BLaER1 (cell line): ENCODE measurements at regions not wholly inside any gene's neighbourhood (a gene's known extent, or its start where the extent isn't known, plus 50 kb on each side); places are given as distances from the start of the nearest gene placed in this dataset.

ENCODE experiments used
- H3K27ac ChIP-seq: shearing (Covaris generic); formaldehyde crosslinking; 2 replicates; pipeline ENCODE4 v1.8.1; 2022
- H3K27me3 ChIP-seq: shearing (Covaris generic); formaldehyde crosslinking; 2 replicates; pipeline ENCODE4 v1.8.1; 2022
- H3K36me3 ChIP-seq: shearing (Covaris generic); formaldehyde crosslinking; 2 replicates; pipeline ENCODE4 v1.8.1; 2022
- H3K4me1 ChIP-seq: shearing (Covaris generic); formaldehyde crosslinking; 2 replicates; pipeline ENCODE4 v1.8.1; 2022
- H3K4me2 ChIP-seq: shearing (Covaris generic); formaldehyde crosslinking; 2 replicates; pipeline ENCODE4 v1.8.1; 2022
- H3K4me3 ChIP-seq: shearing (Covaris generic); formaldehyde crosslinking; 2 replicates; pipeline ENCODE4 v1.8.1; 2022
- H3K9ac ChIP-seq: shearing (Covaris generic); formaldehyde crosslinking; 2 replicates; pipeline ENCODE4 v1.8.1; 2022
- H3K9me3 ChIP-seq: shearing (Covaris generic); formaldehyde crosslinking; 2 replicates; pipeline ENCODE4 v1.8.1; 2022
- H4K20me1 ChIP-seq: shearing (Covaris generic); formaldehyde crosslinking; 2 replicates; pipeline ENCODE4 v1.8.1; 2022
- Cebpa-rat ChIP-seq: shearing (Covaris generic); IDR thresholded peaks from 2 replicates; pipeline ENCODE4 v1.8.1; 2022

- H3K27me3 ChIP-seq: no peaks in the 10 kb centered on the region
- peak overlapping the region; percentile 72 for H3K4me2 ChIP-seq
- H3K27ac ChIP-seq: no peak overlapping the region
- peaks cover 8% of the 10 kb centered on the region for H3K9me3 ChIP-seq
- TF ChIP-seq Cebpa-rat: no peak
- no peaks in the 10 kb centered on the region for H3K36me3 ChIP-seq
- H4K20me1 ChIP-seq: no peaks in the 10 kb centered on the region
- peaks cover 29% of the 10 kb centered on the region for H3K4me1 ChIP-seq
- no peak overlapping the region for H3K9ac ChIP-seq
- no peak overlapping the region for H3K4me3 ChIP-seq
Observed at GRCh38 chr1:58038574-58038973, 508.0 kb downstream of the OMA1 start.

DNA sequence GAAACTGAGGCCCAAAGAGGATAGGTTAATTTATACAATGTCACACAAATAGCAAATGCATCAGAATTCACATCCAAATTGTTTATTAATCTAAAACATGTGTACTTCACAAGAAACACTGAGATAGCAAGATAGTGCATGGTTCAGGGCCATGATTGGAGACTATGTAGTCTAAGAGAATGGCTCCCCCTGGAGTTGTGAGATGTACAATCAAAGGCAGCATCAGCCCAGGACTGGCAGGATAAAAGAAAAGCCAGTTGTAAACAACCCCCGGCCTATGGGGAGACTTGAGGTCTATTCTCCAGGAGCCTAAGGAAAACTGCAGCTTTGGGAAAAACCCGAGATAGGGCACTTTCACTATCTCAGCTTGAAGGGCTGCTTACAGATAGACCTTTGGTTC lies 511.0 kb downstream of the OMA1 start:
- H3K9ac ChIP-seq: no peak overlapping the region
- H3K4me3 ChIP-seq: no peak overlapping the region
- H3K9me3 ChIP-seq: peaks cover 8% of the 10 kb centered on the region
- no peaks in the 10 kb centered on the region for H3K36me3 ChIP-seq
- no peak overlapping the region for H3K27ac ChIP-seq
- H3K4me1 ChIP-seq: peaks cover 21% of the 10 kb centered on the region
- TF ChIP-seq Cebpa-rat: no peak
- H3K27me3 ChIP-seq: no peaks in the 10 kb centered on the region
- no peaks in the 10 kb centered on the region for H4K20me1 ChIP-seq
- H3K4me2 ChIP-seq: no peak overlapping the region

DNA sequence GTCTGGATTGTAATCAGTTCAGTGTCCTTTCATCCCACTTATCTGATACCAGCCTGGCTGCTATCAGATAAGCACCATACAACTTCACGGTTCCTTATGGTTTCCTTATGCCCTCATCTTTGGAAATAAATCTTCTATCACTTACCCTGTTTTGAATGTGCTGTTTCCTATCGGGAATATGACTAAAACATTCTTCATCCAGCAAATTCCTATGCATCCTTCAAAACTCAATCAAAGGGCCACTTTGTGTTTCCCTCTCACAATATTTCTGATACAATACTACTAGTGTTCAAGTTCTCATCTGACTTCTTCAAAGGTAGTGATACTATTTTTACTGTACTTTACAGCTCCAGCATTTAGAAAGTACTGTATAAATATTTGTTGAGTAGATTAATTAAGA lies 513.2 kb downstream of the OMA1 start:
- H3K9ac ChIP-seq: no peak overlapping the region
- no peak overlapping the region for H3K27ac ChIP-seq
- no peaks in the 10 kb centered on the region for H3K27me3 ChIP-seq
- H3K4me3 ChIP-seq: no peak overlapping the region
- H3K4me1 ChIP-seq: peaks cover 8% of the 10 kb centered on the region
- H3K9me3 ChIP-seq: peaks cover 8% of the 10 kb centered on the region
- no peaks in the 10 kb centered on the region for H3K36me3 ChIP-seq
- TF ChIP-seq Cebpa-rat: no peak
- no peaks in the 10 kb centered on the region for H4K20me1 ChIP-seq
- no peak overlapping the region for H3K4me2 ChIP-seq

- H3K27ac ChIP-seq: no peak overlapping the region
- no peaks in the 10 kb centered on the region for H4K20me1 ChIP-seq
- H3K9me3 ChIP-seq: peaks cover 8% of the 10 kb centered on the region
- H3K4me3 ChIP-seq: no peak overlapping the region
- H3K27me3 ChIP-seq: no peaks in the 10 kb centered on the region
- no peaks in the 10 kb centered on the region for H3K36me3 ChIP-seq
- peaks cover 1% of the 10 kb centered on the region for H3K4me1 ChIP-seq
- H3K9ac ChIP-seq: no peak overlapping the region
- H3K4me2 ChIP-seq: no peak overlapping the region
- no peak for TF ChIP-seq Cebpa-rat
Observed at GRCh38 chr1:58032611-58033073, 513.9 kb downstream of the OMA1 start.

DNA sequence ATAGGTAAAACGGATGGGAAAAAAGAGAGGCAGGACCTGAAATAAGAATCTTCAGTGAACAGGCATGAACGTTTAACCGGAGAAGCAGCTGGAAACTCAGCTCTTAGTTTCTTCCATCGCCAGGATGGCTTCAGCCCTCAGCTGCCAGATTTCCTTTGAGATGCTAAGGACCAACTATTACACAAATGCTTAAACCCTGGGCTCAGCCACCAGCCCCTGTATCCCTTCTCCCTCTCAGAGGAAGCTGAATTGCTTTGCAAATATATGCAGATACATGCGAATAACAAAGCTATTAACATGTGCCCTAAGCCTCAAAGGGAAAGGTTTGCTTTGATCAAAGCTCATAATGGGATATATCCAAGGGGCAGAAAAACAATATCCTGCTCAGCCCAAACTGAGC lies 515.1 kb downstream of the OMA1 start:
- no peak overlapping the region for H3K9ac ChIP-seq
- TF ChIP-seq Cebpa-rat: no peak
- H3K27ac ChIP-seq: no peak overlapping the region
- peaks cover 8% of the 10 kb centered on the region for H3K9me3 ChIP-seq
- no peaks in the 10 kb centered on the region for H4K20me1 ChIP-seq
- H3K4me3 ChIP-seq: no peak overlapping the region
- no peaks in the 10 kb centered on the region for H3K27me3 ChIP-seq
- no peaks in the 10 kb centered on the region for H3K4me1 ChIP-seq
- no peak overlapping the region for H3K4me2 ChIP-seq
- H3K36me3 ChIP-seq: no peaks in the 10 kb centered on the region

DNA sequence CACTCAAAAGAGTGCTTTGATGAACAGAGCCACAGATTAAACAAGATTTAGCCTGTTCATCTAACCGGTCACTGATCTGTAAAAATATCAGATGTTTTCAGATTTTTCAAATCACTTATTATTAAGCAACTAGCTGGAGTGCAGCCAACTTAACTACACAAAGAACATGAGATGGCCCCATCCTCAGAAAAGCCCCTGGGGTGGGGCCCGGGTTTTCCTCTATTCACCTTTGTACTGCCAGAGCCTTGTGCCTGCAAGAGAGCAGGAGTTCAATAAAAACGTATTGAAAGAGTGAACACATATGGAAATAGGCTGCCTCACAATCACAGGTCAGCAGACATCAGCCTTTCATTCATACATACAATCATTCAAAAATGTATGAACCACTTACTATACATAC lies 516.1 kb downstream of the OMA1 start:
- H4K20me1 ChIP-seq: no peaks in the 10 kb centered on the region
- H3K9me3 ChIP-seq: no peaks in the 10 kb centered on the region
- H3K36me3 ChIP-seq: no peaks in the 10 kb centered on the region
- no peaks in the 10 kb centered on the region for H3K4me1 ChIP-seq
- no peak for TF ChIP-seq Cebpa-rat
- H3K4me2 ChIP-seq: no peak overlapping the region
- H3K27ac ChIP-seq: no peak overlapping the region
- H3K27me3 ChIP-seq: no peaks in the 10 kb centered on the region
- no peak overlapping the region for H3K9ac ChIP-seq
- no peak overlapping the region for H3K4me3 ChIP-seq

DNA sequence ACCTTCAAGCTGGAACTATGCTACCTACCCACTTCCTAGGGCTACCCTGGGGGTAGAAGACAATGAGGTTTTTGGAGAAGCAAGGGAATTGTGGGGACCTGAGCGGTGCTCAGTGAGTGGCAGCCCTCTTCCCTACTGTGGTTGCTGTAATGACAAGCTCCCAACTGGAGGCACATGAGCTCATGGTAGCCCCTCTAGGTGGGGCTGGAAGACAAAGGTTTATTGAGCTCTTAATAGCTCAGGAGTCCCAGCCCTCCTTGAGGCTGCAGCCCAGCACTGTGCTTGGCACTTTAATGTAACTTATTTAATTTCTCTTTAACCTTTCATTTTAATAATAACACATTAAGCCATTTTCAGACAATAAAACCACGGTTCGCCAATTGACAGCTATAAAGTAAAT lies 528.9 kb downstream of the OMA1 start:
- H3K9ac ChIP-seq: no peak overlapping the region
- peaks cover 9% of the 10 kb centered on the region for H3K9me3 ChIP-seq
- no peaks in the 10 kb centered on the region; the same call in 1 of the 2 replicates for H3K4me1 ChIP-seq
- H3K36me3 ChIP-seq: no peaks in the 10 kb centered on the region
- no peaks in the 10 kb centered on the region for H3K27me3 ChIP-seq
- no peak overlapping the region for H3K4me3 ChIP-seq
- no peak overlapping the region for H3K27ac ChIP-seq
- no peaks in the 10 kb centered on the region for H4K20me1 ChIP-seq
- no peak overlapping the region for H3K4me2 ChIP-seq
- no peak for TF ChIP-seq Cebpa-rat

DNA sequence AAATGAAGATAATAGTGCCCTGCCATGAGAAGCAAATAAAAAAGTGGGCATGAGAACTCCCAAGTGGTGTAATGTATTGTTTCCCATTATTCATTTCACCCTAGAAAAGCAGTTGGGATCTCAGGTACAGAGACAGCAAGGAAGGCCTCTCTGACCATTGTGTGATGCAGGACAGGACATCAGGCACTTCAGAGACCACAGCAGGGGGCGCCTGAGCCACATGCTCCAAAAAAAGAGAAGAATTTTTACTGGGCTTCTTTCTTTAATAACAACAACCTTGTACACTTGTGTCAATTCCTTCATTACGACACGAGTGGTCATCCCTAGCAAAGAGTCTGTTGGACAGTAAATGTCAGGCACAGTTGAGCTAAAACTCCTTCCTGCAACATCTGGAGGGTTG lies 533.3 kb downstream of the OMA1 start:
- Histone ChIP-seq H3K9me3 (peaks cover 37% of the 10 kb centered on the region), H3K36me3 (no peaks in the 10 kb centered on the region), H3K27me3 (no peaks in the 10 kb centered on the region), H3K4me2 (no peak overlapping the region), H3K27ac (no peak overlapping the region), H3K9ac (no peak overlapping the region), H3K4me3 (no peak overlapping the region), H3K4me1 (peaks cover 6% of the 10 kb centered on the region), H4K20me1 (no peaks in the 10 kb centered on the region)
- TF ChIP-seq Cebpa-rat: no peak

GRCh38 chr1:58011978-58012377 lies 534.5 kb downstream of the OMA1 start:
- Histone ChIP-seq H4K20me1 (no peaks in the 10 kb centered on the region), H3K9ac (no peak overlapping the region), H3K27me3 (no peaks in the 10 kb centered on the region), H3K4me1 (peaks cover 12% of the 10 kb centered on the region), H3K27ac (no peak overlapping the region), H3K4me3 (no peak overlapping the region), H3K36me3 (no peaks in the 10 kb centered on the region), H3K9me3 (peaks cover 37% of the 10 kb centered on the region), H3K4me2 (no peak overlapping the region)
- no peak for TF ChIP-seq Cebpa-rat

GRCh38 chr1:58006421-58007046 lies 540.0 kb downstream of the OMA1 start:
- peak overlapping the region; percentile 75 for H3K4me2 ChIP-seq
- no peaks in the 10 kb centered on the region for H4K20me1 ChIP-seq
- peak overlapping the region; percentile 77; the same call in 1 of the 2 replicates for H3K27ac ChIP-seq
- TF ChIP-seq Cebpa-rat: no peak
- H3K4me3 ChIP-seq: no peak overlapping the region
- no peak overlapping the region for H3K9ac ChIP-seq
- H3K36me3 ChIP-seq: no peaks in the 10 kb centered on the region
- no peaks in the 10 kb centered on the region for H3K27me3 ChIP-seq
- H3K9me3 ChIP-seq: peaks cover 16% of the 10 kb centered on the region
- H3K4me1 ChIP-seq: peaks cover 66% of the 10 kb centered on the region

DNA sequence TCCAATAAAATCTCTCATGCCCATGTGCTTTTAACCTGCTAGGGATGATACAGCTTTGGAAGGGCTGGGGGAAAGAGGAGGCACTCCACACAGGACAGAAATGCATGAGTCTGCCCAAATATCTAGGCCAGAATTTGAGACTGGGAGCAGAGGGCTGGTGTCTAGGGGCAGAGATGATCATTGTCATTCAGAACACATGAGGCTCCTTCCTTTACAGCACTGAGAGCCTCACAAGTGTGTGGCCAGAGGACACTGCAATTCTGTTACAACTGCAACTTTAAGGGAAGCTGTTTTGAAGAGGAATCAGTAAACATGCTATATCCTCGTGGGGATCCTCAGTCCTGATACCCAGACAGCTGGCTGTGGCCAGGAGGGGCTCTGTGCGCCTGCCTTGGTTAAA lies 541.3 kb downstream of the OMA1 start:
- H3K4me1 ChIP-seq: peaks cover 74% of the 10 kb centered on the region
- H3K9me3 ChIP-seq: peaks cover 4% of the 10 kb centered on the region; the same call in 1 of the 2 replicates
- peak overlapping the region; percentile 75 for H3K4me2 ChIP-seq
- no peaks in the 10 kb centered on the region for H4K20me1 ChIP-seq
- H3K9ac ChIP-seq: peak overlapping the region; percentile 38; the same call in 1 of the 2 replicates
- peak overlapping the region; percentile 77 for H3K27ac ChIP-seq
- no peaks in the 10 kb centered on the region for H3K36me3 ChIP-seq
- no peaks in the 10 kb centered on the region for H3K27me3 ChIP-seq
- no peak for TF ChIP-seq Cebpa-rat
- no peak overlapping the region for H3K4me3 ChIP-seq
